Activated T-cell treated with anti-CD3 and anti-CD28 coated beads for 4 hours (primary cell): ENCODE measurements at regions not wholly inside any gene's neighbourhood (a gene's known extent, or its start where the extent isn't known, plus 50 kb on each side); places are given as distances from the start of the nearest gene placed in this dataset.

Experiments used
- DNase-seq: peaks from one replicate; pipeline ENCODE4 v3.0.0-alpha.2; 2020

DNA sequence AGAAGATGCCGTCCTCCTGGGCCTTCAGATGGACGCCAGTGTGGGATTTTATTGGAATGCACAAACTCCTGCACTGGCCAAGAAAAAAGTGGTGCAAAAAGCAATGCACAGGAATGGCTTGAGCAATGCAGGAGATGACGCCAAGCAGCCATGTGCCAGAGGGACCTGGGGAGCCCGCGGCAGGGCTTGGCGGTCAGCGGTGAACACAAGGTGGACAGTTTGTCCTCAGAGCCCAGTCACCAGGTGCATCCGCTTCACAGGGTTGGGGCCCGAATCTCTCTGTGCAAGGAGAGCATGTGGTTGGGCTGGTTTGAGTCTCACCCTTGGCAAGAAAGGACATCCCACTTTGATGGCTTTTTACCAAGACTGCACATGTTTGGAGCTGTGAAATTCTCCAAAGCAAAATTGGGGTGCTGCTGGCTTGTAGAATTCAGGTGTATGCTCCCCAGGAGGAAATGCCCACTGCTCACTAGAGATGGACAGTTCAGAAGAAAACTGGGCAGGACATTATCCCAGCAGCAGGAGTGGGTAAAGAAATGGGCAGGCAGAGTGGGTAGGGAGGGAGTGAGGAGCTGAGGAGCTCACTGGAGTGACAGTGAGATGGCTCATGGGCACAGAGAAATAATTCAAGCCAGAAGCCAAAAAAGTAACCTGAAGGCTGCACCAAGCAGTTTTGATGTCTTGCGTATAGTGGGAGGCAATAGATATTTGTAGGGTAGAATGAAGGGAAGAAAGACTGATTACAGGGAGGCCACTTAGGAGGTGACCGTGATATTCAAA is 463.9 kb downstream of the MTRR start:
- DNase-seq = no peak

DNA sequence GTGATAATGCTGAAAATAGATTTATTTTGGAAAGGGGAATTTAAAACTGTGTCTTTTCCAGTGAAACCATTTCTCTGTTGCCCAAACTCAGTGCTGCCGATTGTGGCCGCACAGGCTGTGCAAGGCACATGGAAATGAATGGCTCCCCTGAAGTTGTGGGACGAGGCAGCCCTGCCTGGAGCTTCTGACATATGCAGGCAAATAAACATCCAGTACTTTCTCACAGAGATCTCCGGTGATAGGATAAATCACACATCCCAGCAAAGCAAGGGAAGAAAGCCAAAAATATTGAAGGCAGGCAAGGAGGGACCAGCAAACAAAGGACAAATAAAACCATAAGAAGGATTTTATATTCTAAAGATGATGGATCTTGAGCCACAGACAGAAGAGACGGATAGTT is 464.5 kb downstream of the MTRR start:
- DNase-seq = no peak

DNA sequence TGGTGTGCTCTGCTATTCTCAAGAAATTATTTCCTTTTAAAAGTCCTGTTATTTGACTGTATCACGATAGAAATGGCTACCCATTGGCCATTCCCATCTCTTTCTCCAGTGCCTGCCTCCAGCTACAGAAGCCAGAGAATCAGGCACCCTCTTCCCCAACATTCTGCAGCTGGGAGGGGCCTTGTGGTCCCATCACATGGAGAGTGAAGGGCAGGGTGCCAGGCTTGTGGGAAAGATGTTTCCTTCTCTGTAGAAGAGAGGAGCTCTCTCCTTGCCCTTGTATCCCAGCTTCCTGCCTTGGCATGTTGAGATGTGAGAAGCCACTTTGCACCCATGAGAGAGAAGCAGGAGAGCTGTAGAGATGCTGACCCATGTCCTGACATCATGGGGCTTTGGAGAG is 465.0 kb downstream of the MTRR start:
- DNase-seq = no peak

DNA sequence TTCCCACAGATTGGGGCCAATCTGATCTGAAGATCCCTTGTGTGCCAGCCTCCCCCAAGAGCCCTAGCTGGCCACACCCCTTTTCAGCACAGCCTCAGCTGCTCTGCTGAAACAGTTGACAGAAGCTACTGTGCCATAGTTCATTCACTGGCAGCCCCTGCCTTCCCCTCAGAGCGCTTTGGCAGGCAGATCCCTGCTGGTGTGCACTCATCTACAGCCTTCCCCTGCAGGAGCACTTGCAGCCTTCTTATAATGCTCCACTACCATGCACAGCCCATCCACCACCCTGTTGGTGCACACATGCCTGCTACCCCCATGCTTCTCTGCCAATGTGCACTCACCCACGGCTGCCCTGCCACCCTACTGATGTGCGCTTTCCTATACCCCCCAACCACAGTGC is 471.3 kb downstream of the MTRR start:
- DNase-seq = no peak

DNA sequence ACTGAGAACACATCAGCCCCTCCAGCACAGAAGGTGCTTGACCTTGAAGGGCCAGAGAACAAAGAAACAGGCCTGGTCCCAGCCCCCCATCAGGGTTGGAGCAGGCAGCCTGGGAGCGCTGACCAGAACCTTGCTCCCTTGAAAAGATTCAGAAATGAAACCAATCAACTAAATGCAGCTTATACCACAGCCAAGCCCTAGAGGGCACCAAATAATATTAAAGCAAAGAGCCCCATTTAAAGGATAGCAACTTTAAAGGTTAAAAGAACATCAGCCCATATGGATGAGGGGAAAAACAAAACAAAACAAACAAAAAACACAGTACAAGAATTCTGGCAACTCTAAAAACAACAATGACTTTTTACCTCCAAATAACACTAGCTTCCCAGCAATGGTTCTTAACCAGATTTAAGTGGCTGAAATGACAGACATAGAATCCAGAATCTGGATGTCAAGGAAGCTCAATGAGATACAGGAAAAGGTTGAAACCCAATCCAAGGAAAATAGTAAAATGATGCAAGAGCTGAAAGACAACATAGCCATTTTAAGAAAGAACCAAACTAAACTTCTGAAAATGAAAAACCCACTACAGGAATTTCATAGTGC is 471.9 kb downstream of the MTRR start:
- DNase-seq = no peak

DNA sequence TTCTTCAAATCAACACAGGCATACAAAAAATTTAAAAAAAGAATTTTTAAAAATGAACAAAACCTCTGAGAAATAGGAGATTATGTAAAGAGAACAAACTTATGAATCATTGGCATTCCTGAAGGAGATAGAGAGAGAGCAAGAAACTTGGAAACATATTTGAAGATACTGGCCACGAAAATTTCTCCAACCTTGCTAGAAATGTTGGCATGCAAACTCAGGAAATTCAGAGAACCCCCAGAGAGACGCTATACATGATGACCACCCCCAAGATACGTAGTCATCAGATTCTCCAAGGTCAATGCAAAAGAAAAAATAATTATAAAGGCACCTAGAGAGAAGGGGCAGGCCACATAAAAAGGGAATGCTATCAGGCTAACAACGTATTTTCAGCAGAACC is 472.5 kb downstream of the MTRR start:
- DNase-seq = no peak

DNA sequence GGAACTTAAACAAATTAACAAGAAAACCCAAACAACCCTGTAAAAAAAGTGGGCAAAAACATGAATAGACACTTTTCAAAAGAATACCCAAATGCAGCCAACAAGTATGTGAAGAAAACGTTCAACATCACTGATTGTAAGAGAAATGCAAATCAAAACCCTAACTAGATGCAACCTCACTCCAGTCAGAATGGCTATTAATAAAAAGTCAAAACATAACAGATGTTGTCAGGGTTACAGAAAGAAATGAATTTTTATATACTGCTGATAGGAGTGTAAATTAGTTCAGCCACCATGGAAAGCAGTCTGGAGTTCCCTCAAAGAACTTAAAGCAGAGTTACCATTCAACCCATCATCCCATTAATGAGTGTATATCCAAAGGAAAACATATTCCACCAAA is 479.0 kb downstream of the MTRR start:
- DNase-seq = no peak

DNA sequence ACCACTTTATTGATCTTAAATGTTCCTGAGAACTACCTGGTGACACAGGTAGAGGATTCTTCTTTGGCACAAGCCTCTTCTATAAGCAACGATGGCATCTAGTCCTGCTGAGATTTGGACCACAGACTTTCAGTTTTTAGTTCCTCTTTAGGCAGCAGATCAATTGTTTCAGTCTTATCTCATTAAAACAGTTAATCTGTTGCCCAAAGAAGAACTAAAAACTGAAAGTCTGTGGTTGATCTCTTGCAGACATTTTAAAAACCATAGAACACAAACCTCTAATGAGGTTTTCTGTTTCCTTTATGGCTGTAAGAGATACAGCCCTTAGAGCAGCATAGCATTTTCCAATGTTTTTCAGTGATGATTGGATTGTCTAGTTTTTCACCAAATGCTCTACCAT is 480.9 kb downstream of the MTRR start:
- no peak for DNase-seq

DNA sequence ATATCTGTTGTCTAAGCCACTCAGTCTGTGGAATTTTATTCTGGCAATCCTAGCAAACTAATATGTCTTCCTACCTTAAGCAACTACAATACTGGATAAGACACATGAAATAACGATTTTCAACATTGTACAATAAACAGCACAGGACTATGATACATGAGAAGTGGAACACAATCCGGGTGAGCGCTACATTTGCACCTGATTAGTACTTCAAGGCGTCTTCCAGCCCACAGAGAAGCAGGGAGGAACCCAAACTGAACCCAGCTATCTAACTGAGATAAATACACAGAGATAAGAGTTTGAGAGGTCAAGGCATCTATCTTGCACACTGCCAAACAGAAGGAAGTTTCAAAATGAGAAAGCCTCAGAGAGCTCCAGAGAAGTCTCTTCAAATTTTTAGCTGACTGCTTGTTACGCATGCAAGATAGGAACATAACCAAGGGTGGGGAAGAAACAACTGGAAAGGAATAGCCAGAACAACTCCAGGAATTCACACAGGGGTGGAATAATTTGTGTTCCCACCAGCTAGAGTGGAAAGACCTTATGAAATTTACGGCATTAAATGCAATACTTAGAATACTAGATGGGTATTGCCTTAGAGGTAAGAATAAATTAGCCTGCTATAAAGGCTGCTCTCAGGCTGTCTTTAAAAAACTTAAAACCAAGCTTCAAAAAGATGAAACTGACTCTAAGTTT is 481.8 kb downstream of the MTRR start:
- DNase-seq = no peak

DNA sequence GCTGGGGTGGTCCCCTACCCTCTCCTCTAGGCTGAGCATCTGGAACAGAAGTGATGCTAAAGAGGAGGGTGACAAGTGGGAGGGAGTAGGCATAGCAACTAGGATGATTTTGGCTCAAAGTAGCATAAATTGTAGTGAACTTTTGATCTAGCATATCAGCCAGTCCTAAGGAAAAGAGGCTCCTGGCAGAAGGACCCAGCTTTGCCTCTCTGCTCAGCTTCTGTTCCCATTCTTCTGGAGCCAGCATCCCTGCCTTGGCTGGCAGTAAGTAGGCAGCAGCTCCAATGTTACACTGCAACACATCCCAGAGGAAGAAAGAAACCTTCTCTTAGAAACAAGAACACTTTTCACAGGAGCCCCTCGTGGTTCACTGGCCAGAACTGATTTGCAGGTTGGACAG is 487.0 kb downstream of the MTRR start:
- DNase-seq = no peak

DNA sequence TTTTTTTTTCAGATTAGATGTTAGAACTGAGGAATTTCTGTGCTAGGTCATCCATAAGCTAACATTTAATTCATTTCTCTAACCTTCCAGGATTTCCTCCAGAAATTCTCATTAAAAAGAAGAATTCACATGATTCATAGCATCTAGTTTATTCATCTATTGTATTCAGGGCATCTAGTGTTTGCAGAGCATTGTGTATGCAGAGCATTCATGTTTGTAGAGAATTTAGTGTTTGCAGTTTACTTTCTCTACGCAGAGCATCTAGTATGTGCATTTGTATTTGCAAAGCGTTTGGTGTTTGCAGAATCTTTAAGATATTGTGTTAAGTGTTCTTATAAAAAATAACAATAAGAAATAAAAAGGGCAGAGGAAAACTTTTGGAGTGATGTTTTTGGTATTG is 491.1 kb downstream of the MTRR start:
- no peak for DNase-seq

DNA sequence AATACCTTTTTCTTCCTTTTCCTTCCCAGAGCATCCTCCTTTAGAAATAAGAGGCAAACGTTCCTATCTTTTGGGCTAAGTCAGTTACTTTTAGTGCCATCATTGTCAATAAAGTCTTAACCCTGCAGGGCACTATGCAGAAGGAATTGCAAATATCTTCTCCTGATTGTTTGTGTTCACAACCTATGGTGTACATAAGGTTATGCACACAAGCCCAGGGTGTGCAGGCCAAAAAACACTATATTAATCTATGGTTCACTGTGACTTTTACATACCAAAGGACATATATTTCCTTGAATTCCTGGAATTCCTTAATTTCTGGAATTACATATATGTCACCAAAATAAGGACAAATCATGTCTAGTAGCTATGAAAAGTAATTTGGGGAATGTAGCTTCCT is 493.5 kb downstream of the MTRR start:
- DNase-seq = no peak

DNA sequence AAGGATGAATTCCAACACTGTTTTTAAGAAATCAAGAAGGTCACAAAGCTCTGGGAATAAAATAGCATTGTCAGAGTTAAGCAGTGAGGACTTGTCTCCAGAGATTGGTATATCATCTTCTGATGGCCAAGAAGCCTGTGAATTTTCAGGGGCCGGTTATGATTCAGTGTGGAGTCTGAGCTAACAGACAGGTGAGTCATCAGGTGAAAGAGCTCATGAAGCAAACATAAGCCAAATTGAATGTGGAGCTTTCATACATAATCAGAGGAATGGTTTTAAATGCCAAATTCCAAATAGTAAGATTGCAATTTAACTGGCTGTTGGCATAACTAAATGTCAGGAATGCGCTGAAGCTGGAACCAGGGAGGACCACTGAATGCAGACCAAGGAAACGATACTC is 494.2 kb downstream of the MTRR start:
- DNase-seq = no peak

DNA sequence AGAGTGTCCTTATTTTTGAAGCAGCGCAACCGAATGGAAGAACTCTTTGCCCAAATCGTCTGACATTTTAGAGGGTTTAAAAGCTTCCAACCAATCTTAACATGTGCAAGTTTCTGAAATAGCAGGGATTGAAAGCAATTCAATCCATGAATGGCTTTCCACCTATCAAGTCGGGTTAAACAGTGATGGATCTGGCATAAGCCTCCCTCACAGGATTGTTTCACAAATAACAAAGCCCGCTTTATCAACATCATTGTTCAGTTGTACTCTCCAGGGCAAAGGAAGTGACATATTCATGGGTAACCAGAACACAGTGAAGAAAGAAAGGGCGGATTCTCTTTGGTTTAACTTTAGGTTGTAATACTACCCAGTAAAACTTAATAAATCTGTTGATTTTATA is 497.3 kb downstream of the MTRR start:
- no peak for DNase-seq

DNA sequence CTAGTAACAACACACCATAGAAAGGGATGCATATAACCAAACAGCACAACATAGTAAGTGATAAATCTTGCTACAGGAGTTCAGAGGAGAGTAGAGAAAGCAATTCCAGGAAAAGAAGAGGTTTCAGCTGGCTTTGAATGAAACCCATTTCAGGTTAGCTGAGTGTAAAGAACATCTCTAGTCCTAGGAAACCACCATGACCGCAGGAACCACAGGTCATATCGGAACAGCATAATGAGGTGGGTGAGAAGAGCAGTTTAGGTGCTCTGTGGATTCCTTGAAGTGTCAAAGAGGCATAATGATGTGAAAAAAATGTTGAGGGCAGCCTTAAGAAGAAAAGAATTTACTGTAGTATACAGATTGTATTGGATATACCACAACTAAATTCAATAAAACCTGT is 507.5 kb downstream of the MTRR start:
- DNase-seq = no peak

DNA sequence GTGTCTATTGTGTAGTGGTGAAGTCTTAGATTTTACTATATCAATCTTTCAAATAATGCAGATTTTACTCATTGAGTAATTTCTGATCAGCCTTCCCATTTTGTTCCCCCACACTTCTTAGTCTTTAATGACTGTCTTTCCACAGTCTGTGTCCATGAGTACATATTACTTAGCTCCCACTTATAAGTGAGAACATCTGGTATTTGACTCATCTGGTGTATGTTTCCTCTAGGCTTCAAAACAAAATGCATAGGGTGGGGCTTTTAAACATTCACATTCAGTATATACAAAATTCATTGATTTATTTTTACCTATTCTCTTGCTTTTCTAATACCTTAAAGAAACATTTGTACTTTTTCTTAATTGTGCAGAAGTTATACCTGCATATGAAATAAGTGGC is 513.0 kb downstream of the MTRR start:
- DNase-seq = no peak

DNA sequence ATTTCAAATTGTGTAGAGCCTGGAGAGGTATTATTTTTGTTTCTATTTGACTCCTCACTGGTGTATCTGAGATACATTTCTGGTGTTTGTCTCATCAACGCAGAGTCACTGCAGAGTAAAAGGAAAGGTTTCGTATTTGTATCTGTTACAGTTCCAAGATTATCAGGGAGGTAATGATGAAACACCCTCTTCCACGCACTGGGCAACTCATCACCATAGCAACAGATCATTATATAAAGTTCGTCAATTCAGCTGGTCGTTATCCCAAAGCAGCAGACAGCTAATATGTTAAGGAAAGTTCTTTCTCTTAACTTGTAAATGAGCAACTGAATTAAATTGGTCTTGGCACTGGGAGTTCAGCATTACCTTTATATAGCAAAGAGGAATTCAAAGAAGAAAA is 513.5 kb downstream of the MTRR start:
- DNase-seq = no peak

DNA sequence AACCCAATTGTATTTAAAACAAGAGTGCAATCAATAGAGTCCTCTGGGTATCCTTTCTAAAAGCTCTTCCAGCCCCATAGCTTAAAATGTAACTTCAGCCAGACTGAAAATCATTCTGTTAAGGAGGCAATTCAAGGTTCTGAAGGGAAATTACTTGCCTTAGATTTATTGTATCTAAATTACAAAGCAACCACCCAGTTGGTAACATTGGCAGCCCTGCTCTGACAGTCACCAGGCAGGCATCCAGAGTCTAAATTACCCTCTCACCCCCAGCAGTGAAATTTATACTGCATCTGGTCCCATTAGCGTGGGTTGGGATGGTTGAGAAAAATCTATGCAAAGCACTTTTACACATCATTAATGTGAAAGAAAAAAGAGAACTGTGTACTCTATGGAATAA is 514.7 kb downstream of the MTRR start:
- DNase-seq = no peak

DNA sequence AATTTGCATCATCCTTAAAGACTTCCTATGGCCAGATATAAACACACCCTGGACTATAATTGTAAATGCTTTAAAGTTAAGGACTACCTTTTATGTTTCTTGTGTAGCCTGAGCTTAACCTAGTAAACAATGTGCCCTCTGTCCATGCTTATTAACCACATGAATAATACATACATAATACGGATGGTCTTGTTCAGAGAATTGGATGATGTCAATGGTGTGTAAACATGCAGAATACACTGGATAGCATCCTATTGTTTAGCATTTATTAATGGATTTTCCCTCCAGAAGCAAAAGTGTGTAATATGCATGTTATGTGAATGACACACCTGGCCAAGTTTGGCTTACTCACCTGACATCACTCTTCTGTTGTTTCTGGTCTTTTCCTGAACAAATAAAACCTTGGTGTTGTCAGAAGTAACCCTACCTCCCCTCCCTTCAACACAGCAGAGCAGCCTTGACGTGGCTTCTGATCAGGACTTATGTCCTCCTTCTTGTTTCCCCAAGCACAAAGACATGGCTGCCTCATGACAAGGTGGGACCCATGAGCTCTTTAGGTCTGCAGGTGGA is 517.9 kb downstream of the MTRR start:
- DNase-seq = no peak

DNA sequence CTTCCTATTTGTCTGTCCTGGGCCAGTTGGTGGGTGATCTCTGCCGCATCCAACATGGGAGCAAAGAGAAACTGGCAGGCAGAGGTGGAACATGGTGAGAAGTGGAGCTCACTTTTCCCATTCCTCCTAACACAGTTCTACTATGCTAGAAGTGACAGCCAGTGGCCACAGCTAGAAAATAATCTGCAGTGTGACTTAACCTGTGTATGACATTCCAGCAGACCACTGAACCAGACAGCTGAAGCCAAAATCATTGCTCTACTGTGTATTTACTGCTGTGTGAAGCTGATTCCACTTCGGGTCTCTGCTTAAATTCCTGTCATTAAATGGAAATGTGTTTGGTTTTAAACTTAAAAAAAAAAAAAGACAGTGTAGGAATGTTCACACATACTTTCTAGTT is 523.0 kb downstream of the MTRR start:
- no peak for DNase-seq

DNA sequence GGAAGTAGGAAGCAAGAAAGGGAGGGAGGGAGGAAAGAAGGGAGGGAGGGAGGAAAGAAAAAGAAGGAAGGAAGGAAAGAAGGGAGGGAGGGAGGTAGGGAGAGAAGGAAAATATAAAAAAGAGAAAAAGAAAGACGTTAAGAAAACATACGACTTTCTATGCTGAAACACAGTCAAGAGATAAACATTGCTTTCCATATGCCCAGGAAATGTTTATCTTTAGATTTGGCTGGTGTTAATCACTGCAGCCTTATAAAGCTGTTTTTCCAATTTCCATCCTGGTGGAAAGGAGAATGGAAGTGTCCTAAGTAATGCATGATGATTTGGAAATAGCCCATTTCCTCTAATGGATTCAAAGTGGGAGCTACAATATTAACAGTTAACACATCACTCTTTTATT is 524.3 kb downstream of the MTRR start:
- DNase-seq = no peak

DNA sequence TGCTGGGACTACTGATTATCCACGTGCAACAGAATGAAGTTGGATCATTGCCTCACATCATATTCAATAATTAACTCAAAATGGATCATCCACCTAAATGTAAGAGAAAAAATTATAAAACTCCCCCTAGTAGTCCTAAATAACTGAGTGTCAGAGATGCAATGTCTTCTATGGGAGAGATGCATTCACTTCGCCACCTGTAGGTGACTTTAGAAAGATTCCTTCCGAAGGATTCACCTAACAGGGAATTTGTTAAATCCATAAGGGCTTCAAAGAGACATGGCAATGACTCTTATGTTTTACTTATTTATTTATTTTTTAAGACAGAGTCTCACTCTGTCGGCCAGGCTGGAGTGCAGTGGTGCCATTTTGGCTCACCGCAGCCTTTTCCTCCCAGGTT is 526.0 kb downstream of the MTRR start:
- DNase-seq = no peak

DNA sequence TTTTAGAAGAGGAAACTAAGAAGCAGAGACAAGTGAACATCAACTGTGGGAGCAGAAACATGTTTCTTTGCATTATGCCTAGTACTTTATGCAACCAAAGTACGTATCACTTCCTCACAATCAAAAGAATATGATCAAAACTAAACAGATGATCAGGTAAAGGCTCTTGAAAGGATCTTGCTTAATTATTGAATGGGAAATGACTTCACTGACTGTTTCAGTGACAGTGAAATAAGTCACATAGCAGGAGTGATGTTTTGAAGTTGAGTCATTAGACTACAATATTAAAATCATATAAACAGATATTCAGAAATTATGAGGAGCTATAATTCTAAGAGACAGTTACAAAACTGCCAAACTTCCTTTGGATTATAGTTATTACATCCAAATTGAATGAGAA is 527.3 kb downstream of the MTRR start:
- DNase-seq = no peak

DNA sequence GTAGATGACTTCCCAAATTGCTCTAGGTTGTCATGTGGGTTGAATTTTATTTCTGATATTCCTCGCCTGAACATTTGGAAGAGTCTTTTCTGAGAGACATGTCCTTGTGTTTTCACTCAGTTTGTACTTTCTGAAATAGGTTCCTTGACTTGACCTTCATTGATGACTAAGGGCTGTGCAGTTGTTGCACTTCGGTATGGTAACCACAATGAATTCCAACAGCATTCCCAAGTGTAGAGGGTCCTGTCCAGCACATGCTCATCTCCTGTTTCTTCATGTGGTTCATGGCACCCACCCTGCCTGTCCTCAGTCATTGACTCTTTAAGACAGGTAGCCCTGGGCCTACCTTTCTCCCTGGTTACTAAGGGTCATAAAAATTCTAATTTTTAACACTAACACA is 527.8 kb downstream of the MTRR start:
- no peak for DNase-seq
